ENCODE measurements at regions not wholly inside any gene's neighbourhood (a gene's known extent, or its start where the extent isn't known, plus 50 kb on each side); places are given as distances from the start of the nearest gene placed in this dataset.

DNA sequence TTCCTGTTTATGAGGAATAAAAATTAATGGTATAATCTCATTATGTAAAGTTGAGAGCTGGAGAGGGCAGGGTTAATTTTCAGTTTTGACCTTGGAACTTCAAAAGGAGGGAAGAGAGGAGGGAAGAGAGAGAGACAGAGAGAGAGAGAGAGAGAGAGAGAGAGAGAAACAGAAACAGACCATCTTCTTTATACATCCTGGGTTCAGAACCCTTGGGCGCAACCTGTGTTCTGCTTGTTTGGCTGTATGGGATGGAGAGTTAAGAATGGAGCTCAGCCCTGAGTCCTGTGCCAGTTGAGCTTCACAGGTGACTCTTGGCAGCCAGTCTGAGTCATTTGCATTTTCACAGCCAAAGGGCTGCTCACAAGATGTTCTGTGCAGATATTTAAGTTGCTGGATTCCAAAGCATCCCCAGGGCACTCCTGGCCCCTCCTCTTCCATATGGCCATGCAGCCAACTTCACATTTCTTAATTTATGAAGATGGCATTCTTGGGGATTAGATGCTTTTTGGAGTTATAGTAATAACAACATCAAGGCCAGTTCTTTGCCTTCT is 143.5 kb downstream of the CARTPT start:
- WGBS, 5 donors = 0 to 63% (median 48%) methylated on average over 1 of the region's 1 CpG
- DNase-seq = no peak
- intact Hi-C loops (cut with DNase I; ENCODE audit: low total_unique reads) = no loop called here
- TF ChIP-seq POLR2AphosphoS5 (IDR thresholded peaks at IDR 0.05) = no peak
- no peak for TF ChIP-seq POLR2A (IDR thresholded peaks at IDR 0.05)
- TF ChIP-seq, protein P1, sequence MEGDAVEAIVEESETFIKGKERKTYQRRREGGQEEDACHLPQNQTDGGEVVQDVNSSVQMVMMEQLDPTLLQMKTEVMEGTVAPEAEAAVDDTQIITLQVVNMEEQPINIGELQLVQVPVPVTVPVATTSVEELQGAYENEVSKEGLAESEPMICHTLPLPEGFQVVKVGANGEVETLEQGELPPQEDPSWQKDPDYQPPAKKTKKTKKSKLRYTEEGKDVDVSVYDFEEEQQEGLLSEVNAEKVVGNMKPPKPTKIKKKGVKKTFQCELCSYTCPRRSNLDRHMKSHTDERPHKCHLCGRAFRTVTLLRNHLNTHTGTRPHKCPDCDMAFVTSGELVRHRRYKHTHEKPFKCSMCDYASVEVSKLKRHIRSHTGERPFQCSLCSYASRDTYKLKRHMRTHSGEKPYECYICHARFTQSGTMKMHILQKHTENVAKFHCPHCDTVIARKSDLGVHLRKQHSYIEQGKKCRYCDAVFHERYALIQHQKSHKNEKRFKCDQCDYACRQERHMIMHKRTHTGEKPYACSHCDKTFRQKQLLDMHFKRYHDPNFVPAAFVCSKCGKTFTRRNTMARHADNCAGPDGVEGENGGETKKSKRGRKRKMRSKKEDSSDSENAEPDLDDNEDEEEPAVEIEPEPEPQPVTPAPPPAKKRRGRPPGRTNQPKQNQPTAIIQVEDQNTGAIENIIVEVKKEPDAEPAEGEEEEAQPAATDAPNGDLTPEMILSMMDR (IDR thresholded peaks at IDR 0.05 in 8 of 11, conservative IDR thresholded peaks at IDR 0.05 in 3 of 11) = no peak
- Histone ChIP-seq H3K36me3 (no peaks in the 10 kb centered on the region), H3K9me3 (peaks cover 0 to 9% (median 2%) of the 10 kb centered on the region in 8 donors), H3K4me3 (no peak overlapping the region), H3K27ac (no peak overlapping the region), H3K4me1 (no peaks in the 10 kb centered on the region), H3K27me3 (replicated peaks in 1 of 7) (peaks cover 0 to 18% (median 0%) of the 10 kb centered on the region in 7 donors)

DNA sequence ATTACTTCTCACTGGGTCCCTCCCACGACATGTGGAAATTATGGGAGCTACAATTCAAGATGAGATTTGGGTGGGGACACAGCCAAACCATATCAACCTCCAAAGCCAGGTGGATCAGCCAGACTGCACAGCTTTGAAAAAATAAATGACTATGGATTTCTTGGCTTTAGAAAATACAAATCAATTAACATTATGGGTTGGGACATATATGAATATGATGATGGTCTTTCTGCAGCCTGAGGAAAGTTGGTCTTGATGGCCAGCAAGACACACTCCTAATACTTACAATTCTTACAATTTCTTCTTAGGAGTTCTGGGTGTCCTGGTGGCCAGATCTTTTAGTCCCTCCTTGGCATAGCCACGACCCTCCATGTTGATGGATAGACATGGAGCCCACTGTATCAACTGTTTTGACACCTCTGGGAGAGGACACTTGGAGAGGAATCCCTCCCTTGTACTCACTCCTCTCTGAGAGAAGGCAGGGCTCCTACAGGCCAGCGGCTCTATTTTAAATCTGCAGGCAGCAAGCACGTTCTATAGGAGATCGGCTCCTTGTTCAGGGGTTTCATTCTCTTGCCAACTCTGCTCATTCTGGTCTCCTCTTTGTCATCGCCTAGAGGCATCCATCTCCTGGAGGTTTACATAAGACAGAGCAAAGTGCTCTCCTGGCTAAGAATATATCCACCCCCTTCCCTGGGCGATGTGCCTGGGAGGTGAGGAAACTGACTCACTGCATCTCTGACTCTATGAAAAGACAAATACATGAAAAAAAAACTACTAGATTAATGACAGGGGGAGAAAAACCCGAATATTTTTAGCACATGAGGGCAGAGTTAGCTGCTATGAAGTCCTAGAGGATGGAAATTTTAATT is 145.9 kb downstream of the CARTPT start:
- intact Hi-C loops (cut with DNase I; ENCODE audit: low total_unique reads) = no loop called here
- TF ChIP-seq, protein P1 (IDR thresholded peaks at IDR 0.05 in 8 of 11, conservative IDR thresholded peaks at IDR 0.05 in 3 of 11) = no peak
- TF ChIP-seq POLR2AphosphoS5 (IDR thresholded peaks at IDR 0.05) (no peak), POLR2A (IDR thresholded peaks at IDR 0.05) (no peak)
- no peak for DNase-seq
- no peak overlapping the region for H3K27ac ChIP-seq
- no peaks in the 10 kb centered on the region for H3K4me1 ChIP-seq
- H3K27me3 ChIP-seq (replicated peaks in 1 of 7) = peaks cover 0 to 18% (median 0%) of the 10 kb centered on the region in 7 donors
- WGBS, 5 donors = 64 to 78% (median 71%) methylated on average over 8 of the region's 8 CpGs
- H3K4me3 ChIP-seq = no peak overlapping the region
- H3K9me3 ChIP-seq = peaks cover 0 to 8% (median under 1%) of the 10 kb centered on the region in 8 donors
- no peaks in the 10 kb centered on the region for H3K36me3 ChIP-seq

DNA sequence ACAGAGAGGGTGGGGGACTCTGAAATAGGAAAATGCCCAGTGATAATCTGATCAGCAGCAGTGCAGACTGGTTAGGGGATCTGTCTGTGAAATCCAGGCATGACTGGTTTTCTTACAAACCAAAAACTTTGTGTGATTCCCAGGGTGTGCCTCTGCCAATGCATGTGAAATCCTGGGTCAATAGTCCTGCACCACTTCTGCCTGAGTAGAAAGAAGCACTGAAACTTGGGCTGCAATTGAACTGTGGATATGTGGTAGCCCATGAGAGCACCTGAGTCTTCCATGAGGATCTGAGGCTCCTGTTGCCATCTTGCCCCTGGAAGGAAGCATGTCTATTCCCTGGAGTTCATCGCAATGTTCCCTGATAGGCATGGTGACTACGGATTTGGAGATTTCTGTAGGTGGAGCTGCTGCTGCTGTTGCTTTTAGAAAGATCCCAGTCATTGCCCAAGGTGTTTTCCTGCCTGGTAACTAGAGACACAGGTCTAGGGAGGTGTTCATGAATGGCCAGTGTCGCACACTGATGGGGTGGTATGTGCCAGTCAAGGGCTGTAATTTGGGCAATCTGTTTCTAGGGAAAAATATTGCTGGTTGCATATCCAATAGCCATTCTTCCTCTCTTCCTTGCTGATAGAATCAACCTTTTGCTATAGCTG is 146.7 kb downstream of the CARTPT start:
- no peak for DNase-seq
- intact Hi-C loops (cut with DNase I; ENCODE audit: low total_unique reads) = no loop called here

More for the DNA sequence above, 146.7 kb downstream of the CARTPT start:
- no peaks in the 10 kb centered on the region for H3K4me1 ChIP-seq
- WGBS, 5 donors = 76 to 91% (median 84%) methylated on average over 3 of the region's 3 CpGs
- H3K4me3 ChIP-seq = no peak overlapping the region
- H3K27ac ChIP-seq = no peak overlapping the region
- TF ChIP-seq, protein P1 (IDR thresholded peaks at IDR 0.05 in 8 of 11, conservative IDR thresholded peaks at IDR 0.05 in 3 of 11) = no peak
- TF ChIP-seq POLR2A (IDR thresholded peaks at IDR 0.05) (no peak), POLR2AphosphoS5 (IDR thresholded peaks at IDR 0.05) (no peak)
- H3K27me3 ChIP-seq (replicated peaks in 1 of 7) = peaks cover 0 to 14% (median 0%) of the 10 kb centered on the region in 7 donors
- H3K9me3 ChIP-seq = peaks cover 0 to 11% (median 4%) of the 10 kb centered on the region in 8 donors
- H3K36me3 ChIP-seq = no peaks in the 10 kb centered on the region

All from spleen (tissue), 11 donors.